ENCODE measurements at regions not wholly inside any gene's neighbourhood (a gene's known extent, or its start where the extent isn't known, plus 50 kb on each side); places are given as distances from the start of the nearest gene placed in this dataset.

GRCh38 chr3:69488026-69488425 is 102.1 kb upstream of the FRMD4B start:
- TF ChIP-seq CTCF (IDR thresholded peaks at IDR 0.05) (no peak), ZFX (IDR thresholded peaks at IDR 0.05; ENCODE audit: borderline replicate concordance) (no peak)

Data from 22Rv1 (cell line).